Activated CD4-positive, alpha-beta memory T cell treated with anti-CD3 and anti-CD28 coated beads for 36 hours (primary cell): ENCODE measurements at regions not wholly inside any gene's neighbourhood (a gene's known extent, or its start where the extent isn't known, plus 50 kb on each side); places are given as distances from the start of the nearest gene placed in this dataset.
A peak's percentile ranks its signal among the peaks of the same experiment; 100 is the strongest.
"Not testable (repeated sequence)": the region's sequence is repeated elsewhere in the genome, so short reads cannot be mapped to it uniquely, and the experiment has no call there.

Experiments used
- CTCF ChIA-PET: fragments of 350-600 bp; sonication (Branson Sonifier 250); formaldehyde crosslinking; loops from one replicate; lab custom pipeline; 2021; ENCODE audit warnings: antibody characterized with exemption, inconsistent platforms; lab: Charles Lee
- POLR2A ChIA-PET: fragments of 350-600 bp; sonication (Branson Sonifier 250); formaldehyde crosslinking; loops from one replicate; lab custom pipeline; 2021; ENCODE audit warnings: antibody characterized with exemption; lab: Charles Lee
- DNase-seq: peaks from one replicate; pipeline ENCODE4 v3.0.0-alpha.2; 2020
- H3K27ac Mint-ChIP-seq: one replicate; pipeline ENCODE4 v1.8.0; 2021; ENCODE audit warnings: mixed read lengths
- H3K27me3 Mint-ChIP-seq: one replicate; pipeline ENCODE4 v1.8.0; 2021; ENCODE audit warnings: mixed read lengths
- H3K36me3 Mint-ChIP-seq: one replicate; pipeline ENCODE4 v1.8.0; 2021; ENCODE audit warnings: mixed read lengths
- H3K4me1 Mint-ChIP-seq: one replicate; pipeline ENCODE4 v1.8.0; 2021; ENCODE audit warnings: low read depth, mixed read lengths
- H3K4me3 Mint-ChIP-seq: one replicate; pipeline ENCODE4 v1.8.0; 2021; ENCODE audit warnings: mild to moderate bottlenecking, mixed read lengths
- H3K9me3 Mint-ChIP-seq: one replicate; pipeline ENCODE4 v1.8.0; 2021; ENCODE audit warnings: mixed read lengths
- intact Hi-C: fragments of 100-400 bp; cut with micrococcal nuclease; formaldehyde crosslinking; loops from one replicate; pipeline ENCODE4 v1.15.1; 2023

DNA sequence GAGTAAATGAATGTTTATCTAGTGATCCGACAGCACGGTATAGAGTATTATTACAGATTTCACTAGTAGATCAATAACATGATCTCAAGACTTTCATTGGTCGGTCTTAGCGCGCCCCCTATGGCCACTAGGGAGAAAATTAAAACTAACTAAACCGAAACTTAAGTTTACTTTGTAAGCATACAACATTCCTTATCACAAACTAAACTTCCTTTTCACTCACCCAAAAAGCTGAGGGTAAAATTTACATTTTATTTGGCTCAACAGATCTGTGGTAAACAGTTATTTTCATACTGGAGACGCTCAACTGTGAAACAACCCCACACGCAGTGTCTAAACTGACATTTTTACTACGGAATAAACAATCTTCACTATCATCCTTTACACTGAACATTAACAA is 215.6 kb upstream of the MAP2 start:
- POLR2A ChIA-PET = no interaction called here
- Mint-ChIP-seq H3K27me3 (no peaks in the 10 kb centered on the region), H3K36me3 (no peaks in the 10 kb centered on the region), H3K4me3 (peak overlapping the region; percentile 29), H3K27ac (no peak overlapping the region), H3K9me3 (peaks cover 5% of the 10 kb centered on the region), H3K4me1 (no peaks in the 10 kb centered on the region)
- intact Hi-C loops = no loop called here
- CTCF ChIA-PET = interaction anchor here (1.1 kb wide), 1 partner anchor 741 kb away, joined by 3 read pairs; no protein-coding TSS in a partner anchor
- peak; percentile 12 for DNase-seq

- Mint-ChIP-seq H3K27ac (no peak overlapping the region), H3K4me1 (no peaks in the 10 kb centered on the region), H3K9me3 (peaks cover 5% of the 10 kb centered on the region), H3K27me3 (no peaks in the 10 kb centered on the region), H3K4me3 (no peak overlapping the region), H3K36me3 (no peaks in the 10 kb centered on the region)
- ChIA-PET POLR2A (no interaction called here), CTCF (interaction anchor here (0.8 kb wide), 1 partner anchor 836 kb away, joined by 3 read pairs; no protein-coding TSS in a partner anchor)
- DNase-seq = no peak
- intact Hi-C loops = no loop called here
These were observed 213.9 kb upstream of the MAP2 start for GRCh38 chr2:209209943-209210342.

DNA sequence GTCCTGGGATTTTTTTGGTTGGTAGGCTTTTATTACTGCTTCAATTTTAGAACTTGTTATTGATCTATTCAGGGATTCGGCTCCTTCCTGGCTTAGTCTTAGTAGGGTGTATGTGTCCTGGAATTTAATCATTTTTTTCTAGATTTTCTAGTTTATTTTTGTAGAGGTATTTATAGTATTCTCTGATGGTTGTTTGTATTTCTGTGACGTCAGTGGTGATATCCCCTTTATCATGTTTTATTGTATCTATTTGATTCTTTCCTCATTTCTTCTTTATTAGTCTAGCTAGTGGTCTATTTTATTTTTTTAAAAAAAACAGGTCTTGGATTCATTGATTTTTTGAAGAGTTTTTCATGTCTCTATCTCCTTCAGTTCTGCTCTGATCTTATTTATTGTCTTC is 193.3 kb upstream of the MAP2 start:
- Mint-ChIP-seq H3K9me3 (peaks cover 11% of the 10 kb centered on the region), H3K27me3 (no peaks in the 10 kb centered on the region), H3K36me3 (no peaks in the 10 kb centered on the region), H3K4me3 (no peak overlapping the region), H3K27ac (no peak overlapping the region), H3K4me1 (no peaks in the 10 kb centered on the region)
- POLR2A ChIA-PET = no interaction called here
- no peak for DNase-seq
- intact Hi-C loops = no loop called here
- CTCF ChIA-PET = no interaction called here

DNA sequence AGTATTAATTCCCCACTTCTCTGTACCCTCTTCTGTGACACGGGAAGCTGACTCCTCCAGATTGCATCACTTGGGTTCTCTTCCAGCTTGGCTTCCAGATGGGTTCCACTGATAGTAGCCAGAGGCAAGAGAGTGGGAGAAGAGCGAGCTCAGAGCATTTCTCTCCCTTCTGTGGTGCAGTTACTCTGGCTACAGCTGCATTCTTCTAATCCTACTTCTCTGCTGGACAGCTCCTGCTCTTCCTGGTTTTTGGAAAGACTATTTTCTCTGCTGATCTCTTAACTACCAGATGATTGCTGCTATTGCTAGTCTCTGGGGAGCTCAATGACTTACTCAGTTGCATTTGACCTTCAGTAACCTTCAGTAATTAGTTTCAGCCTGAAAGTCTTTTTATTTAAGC is 187.5 kb upstream of the MAP2 start:
- Mint-ChIP-seq H3K4me1 (no peaks in the 10 kb centered on the region), H3K27me3 (no peaks in the 10 kb centered on the region), H3K27ac (no peak overlapping the region), H3K4me3 (no peak overlapping the region), H3K36me3 (no peaks in the 10 kb centered on the region), H3K9me3 (peaks cover 10% of the 10 kb centered on the region)
- CTCF ChIA-PET = no interaction called here
- POLR2A ChIA-PET = no interaction called here
- intact Hi-C loops = no loop called here
- no peak for DNase-seq

DNA sequence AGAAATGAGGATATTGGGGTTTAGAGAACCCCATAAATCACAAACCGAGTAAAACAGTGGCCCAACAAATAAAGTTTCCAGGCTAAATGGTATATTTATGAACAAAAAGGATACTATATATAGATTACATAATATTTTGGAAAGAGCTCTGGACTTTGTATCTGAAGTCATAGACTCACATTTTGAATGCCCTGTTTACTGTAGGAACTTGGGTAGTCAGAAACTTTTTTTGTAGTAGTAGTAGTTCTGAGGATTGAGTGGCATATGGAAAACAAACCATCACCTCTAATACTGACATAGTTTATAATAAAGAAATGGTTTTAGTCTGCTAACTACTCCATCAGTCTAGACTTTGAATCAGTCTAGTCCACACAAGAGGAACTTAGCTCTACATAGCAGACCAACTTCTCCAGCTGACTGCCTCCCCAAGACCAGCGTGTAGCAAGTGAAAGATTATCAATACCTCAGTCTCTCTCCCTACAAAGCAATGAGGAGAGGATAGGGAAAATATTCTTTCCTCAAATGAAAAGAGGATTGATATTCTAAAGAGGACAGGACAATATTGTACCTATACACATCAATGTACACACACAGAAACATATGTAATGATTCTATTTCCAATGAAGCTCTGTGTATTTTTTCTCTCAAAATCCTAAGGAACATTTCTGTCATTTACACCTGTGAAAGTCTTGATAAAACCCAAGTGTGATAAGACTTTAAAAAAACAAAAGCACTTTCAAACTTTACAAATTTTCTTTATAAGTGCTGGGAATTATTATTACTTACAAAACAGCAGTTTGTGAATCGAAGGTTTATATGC is 184.9 kb upstream of the MAP2 start:
- Mint-ChIP-seq H3K27me3 (no peaks in the 10 kb centered on the region), H3K4me3 (no peak overlapping the region), H3K9me3 (peaks cover 22% of the 10 kb centered on the region), H3K4me1 (no peaks in the 10 kb centered on the region), H3K36me3 (no peaks in the 10 kb centered on the region), H3K27ac (no peak overlapping the region)
- intact Hi-C loops = no loop called here
- CTCF ChIA-PET = no interaction called here
- POLR2A ChIA-PET = no interaction called here
- no peak for DNase-seq

DNA sequence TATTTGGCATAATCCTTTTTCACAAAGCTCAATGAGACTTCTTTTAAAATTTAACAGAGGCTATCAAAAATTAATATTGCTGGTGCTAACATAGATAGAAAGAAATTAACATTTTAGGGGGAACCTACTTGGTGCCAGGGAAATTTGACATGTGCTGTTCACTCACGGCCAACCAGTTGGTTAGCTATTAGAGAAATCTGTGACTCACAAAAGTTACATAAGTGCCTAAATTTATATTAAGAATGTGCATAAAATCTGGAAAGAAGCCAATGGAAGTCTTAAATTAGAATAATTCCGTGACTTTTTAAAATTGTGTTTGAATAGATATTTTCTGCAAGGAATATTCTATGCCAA is 184.3 kb upstream of the MAP2 start:
- CTCF ChIA-PET = no interaction called here
- POLR2A ChIA-PET = no interaction called here
- H3K9me3 Mint-ChIP-seq = peaks cover 26% of the 10 kb centered on the region
- intact Hi-C loops = no loop called here
- DNase-seq = no peak
- no peaks in the 10 kb centered on the region for H3K36me3 Mint-ChIP-seq
- H3K27ac Mint-ChIP-seq = no peak overlapping the region
- no peak overlapping the region for H3K4me3 Mint-ChIP-seq
- H3K27me3 Mint-ChIP-seq = no peaks in the 10 kb centered on the region
- H3K4me1 Mint-ChIP-seq = no peaks in the 10 kb centered on the region

- no peaks in the 10 kb centered on the region for H3K36me3 Mint-ChIP-seq
- no peaks in the 10 kb centered on the region for H3K27me3 Mint-ChIP-seq
- CTCF ChIA-PET = no interaction called here
- H3K4me3 Mint-ChIP-seq = no peak overlapping the region
- POLR2A ChIA-PET = no interaction called here
- no peak for DNase-seq
- no peak overlapping the region for H3K27ac Mint-ChIP-seq
- H3K4me1 Mint-ChIP-seq = no peaks in the 10 kb centered on the region
- intact Hi-C loops = no loop called here
- H3K9me3 Mint-ChIP-seq = peaks cover 25% of the 10 kb centered on the region
These were observed 183.6 kb upstream of the MAP2 start for GRCh38 chr2:209240204-209240603.

GRCh38 chr2:209253544-209253943 is 170.3 kb upstream of the MAP2 start:
- CTCF ChIA-PET = no interaction called here
- intact Hi-C loops = no loop called here

GRCh38 chr2:209259767-209260166 is 164.1 kb upstream of the MAP2 start:
- no peaks in the 10 kb centered on the region for H3K27me3 Mint-ChIP-seq
- no peak overlapping the region for H3K27ac Mint-ChIP-seq
- H3K4me1 Mint-ChIP-seq = no peaks in the 10 kb centered on the region
- H3K9me3 Mint-ChIP-seq = peaks cover 11% of the 10 kb centered on the region
- H3K36me3 Mint-ChIP-seq = no peaks in the 10 kb centered on the region
- DNase-seq = no peak
- no peak overlapping the region for H3K4me3 Mint-ChIP-seq
- POLR2A ChIA-PET = no interaction called here
- CTCF ChIA-PET = no interaction called here
- intact Hi-C loops = no loop called here

More at GRCh38 chr2:209253544-209253943, 170.3 kb upstream of the MAP2 start:
- H3K4me3 Mint-ChIP-seq = no peak overlapping the region
- no peak for DNase-seq
- H3K9me3 Mint-ChIP-seq = peaks cover 3% of the 10 kb centered on the region
- no peaks in the 10 kb centered on the region for H3K36me3 Mint-ChIP-seq
- POLR2A ChIA-PET = no interaction called here
- H3K27me3 Mint-ChIP-seq = no peaks in the 10 kb centered on the region
- H3K27ac Mint-ChIP-seq = no peak overlapping the region
- H3K4me1 Mint-ChIP-seq = no peaks in the 10 kb centered on the region

- intact Hi-C loops = no loop called here
- peaks cover 12% of the 10 kb centered on the region for H3K9me3 Mint-ChIP-seq
- H3K4me3 Mint-ChIP-seq = no peak overlapping the region
- H3K36me3 Mint-ChIP-seq = no peaks in the 10 kb centered on the region
- DNase-seq = no peak
- no peaks in the 10 kb centered on the region for H3K27me3 Mint-ChIP-seq
- POLR2A ChIA-PET = no interaction called here
- H3K27ac Mint-ChIP-seq = no peak overlapping the region
- H3K4me1 Mint-ChIP-seq = no peaks in the 10 kb centered on the region
- CTCF ChIA-PET = no interaction called here
These were observed 163.6 kb upstream of the MAP2 start for GRCh38 chr2:209260281-209260680.

- POLR2A ChIA-PET, H3K27me3 Mint-ChIP-seq, DNase-seq, CTCF ChIA-PET, intact Hi-C loops, H3K4me3 Mint-ChIP-seq, H3K36me3 Mint-ChIP-seq, H3K4me1 Mint-ChIP-seq, H3K27ac Mint-ChIP-seq: not testable (repeated sequence)
- peaks cover 12% of the 10 kb centered on the region for H3K9me3 Mint-ChIP-seq
These were observed 162.3 kb upstream of the MAP2 start for GRCh38 chr2:209261366-209262053.

- Mint-ChIP-seq H3K4me3 (no peak overlapping the region), H3K27me3 (no peaks in the 10 kb centered on the region), H3K4me1 (no peaks in the 10 kb centered on the region), H3K9me3 (peaks cover 9% of the 10 kb centered on the region), H3K27ac (no peak overlapping the region), H3K36me3 (no peaks in the 10 kb centered on the region)
- POLR2A ChIA-PET = no interaction called here
- intact Hi-C loops = no loop called here
- no peak for DNase-seq
- CTCF ChIA-PET = no interaction called here
These were observed 154.8 kb upstream of the MAP2 start for GRCh38 chr2:209269024-209269423.

DNA sequence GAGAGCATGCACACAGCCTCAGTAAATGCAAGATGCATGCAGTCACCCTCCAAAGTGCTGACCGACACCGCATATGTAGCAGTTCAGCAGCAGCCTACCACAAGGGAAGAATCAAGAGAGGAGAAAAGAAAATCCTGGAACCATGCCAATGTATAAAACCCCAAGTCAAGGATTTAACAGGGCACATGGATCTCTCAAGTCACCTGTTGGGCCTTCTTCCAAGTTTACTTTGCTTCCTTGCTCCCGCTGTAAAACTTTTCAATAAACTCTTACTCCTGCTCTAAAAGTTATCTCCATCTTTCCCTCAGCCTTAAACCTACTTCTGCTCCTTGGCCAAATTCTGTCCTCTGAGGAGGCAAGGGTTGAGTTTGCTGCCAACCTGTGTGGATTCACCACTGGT is 147.8 kb upstream of the MAP2 start:
- ChIA-PET CTCF (no interaction called here), POLR2A (no interaction called here)
- Mint-ChIP-seq H3K36me3 (no peaks in the 10 kb centered on the region), H3K9me3 (peaks cover 5% of the 10 kb centered on the region), H3K4me1 (no peaks in the 10 kb centered on the region), H3K27me3 (no peaks in the 10 kb centered on the region), H3K27ac (no peak overlapping the region), H3K4me3 (no peak overlapping the region)
- intact Hi-C loops = no loop called here
- DNase-seq = no peak
